H1 (cell line): ENCODE measurements at regions not wholly inside any gene's neighbourhood (a gene's known extent, or its start where the extent isn't known, plus 50 kb on each side); places are given as distances from the start of the nearest gene placed in this dataset.

Experiments used
- BRCA1 ChIP-seq: IDR thresholded peaks from 2 replicates; pipeline ENCODE4 v1.6.1; 2012; ENCODE audit warnings: low read depth, low read length, improper control_type of control experiment
- CREB1 ChIP-seq: IDR thresholded peaks from 2 replicates; pipeline ENCODE4 v1.6.1; 2012; ENCODE audit warnings: inconsistent platforms
- GTF2F1 ChIP-seq: IDR thresholded peaks from 2 replicates; pipeline ENCODE4 v1.6.1; 2012; ENCODE audit warnings: low read depth, low read length, improper control_type of control experiment, borderline replicate concordance
- MAFK ChIP-seq: IDR thresholded peaks from 2 replicates; pipeline ENCODE4 v1.6.1; 2012; ENCODE audit warnings: low read depth, mild to moderate bottlenecking, improper control_type of control experiment, low read length
- POLR2A ChIP-seq, 2 experiments: IDR thresholded peaks; 1 replicate in 1 of 2; 2 replicates in 1 of 2; pipeline ENCODE4 v1.6.1; 2011; ENCODE audit warnings: low read depth in 2 of 2, low read length in 2 of 2, mild to moderate bottlenecking in 2 of 2; ENCODE audit errors: control extremely low read depth in 1 of 2
- RXRA ChIP-seq: IDR thresholded peaks from 2 replicates; pipeline ENCODE4 v1.6.1; 2011; ENCODE audit warnings: low read depth, mild to moderate bottlenecking, low read length, moderate library complexity; ENCODE audit not compliant: insufficient read depth
- TBP ChIP-seq: IDR thresholded peaks from 2 replicates; pipeline ENCODE4 v1.6.1; 2011; ENCODE audit warnings: low read depth, low read length, improper control_type of control experiment

- TF ChIP-seq RXRA, result no peak
- TF ChIP-seq POLR2A (IDR thresholded peaks at IDR 0.05; ENCODE audit: control extremely low read depth in 1 of 2, low read depth in 2 of 2, low read length in 2 of 2), result no peak
- TF ChIP-seq GTF2F1, result no peak
- TF ChIP-seq MAFK, result no peak
- TF ChIP-seq TBP, result no peak
- no peak for TF ChIP-seq BRCA1
- no peak for TF ChIP-seq CREB1
Observed at GRCh38 chrX:68894142-68894512, 65.3 kb downstream of the EFNB1 start (continued).
